HG02870 (cell line): ENCODE measurements at regions not wholly inside any gene's neighbourhood (a gene's known extent, or its start where the extent isn't known, plus 50 kb on each side); places are given as distances from the start of the nearest gene placed in this dataset.
"Not testable (repeated sequence)": the region's sequence is repeated elsewhere in the genome, so short reads cannot be mapped to it uniquely, and the experiment has no call there.

Experiments
- ATAC-seq: cut with Tn5 transposase; IDR thresholded peaks from one replicate; pipeline ENCODE4 v1.9.1; 2021; ENCODE audit warnings: mild to moderate bottlenecking, moderate library complexity; ENCODE audit not compliant: unreplicated experiment

DNA sequence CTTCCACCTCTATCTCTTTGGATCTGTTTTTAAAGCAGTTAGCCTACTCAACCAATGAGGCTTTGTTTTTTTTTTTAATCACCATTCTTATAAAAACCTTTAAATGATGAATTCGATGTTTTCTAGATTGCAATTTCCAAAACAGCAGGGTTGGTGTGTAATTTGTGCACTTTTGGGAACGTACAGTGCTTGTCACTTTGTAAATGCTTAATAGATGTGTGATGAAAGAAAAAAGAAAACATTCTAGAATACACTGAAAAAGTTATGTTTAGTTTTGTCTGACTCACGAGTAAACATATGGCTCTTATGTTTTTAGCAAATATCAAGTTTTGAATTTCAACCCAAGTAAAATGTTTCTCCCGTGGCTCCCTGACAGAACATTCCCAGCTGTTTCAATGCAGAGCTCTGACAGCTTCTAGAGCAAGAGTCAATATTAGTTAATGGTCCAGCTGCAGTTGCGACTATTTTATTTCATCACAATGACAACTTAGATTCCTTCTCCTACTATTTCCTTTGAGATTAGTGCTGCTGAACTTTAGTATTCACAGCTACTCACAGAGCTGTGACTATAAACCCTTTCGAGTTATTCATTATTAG is 362.5 kb upstream of the ADAMTS5 start:
- ATAC-seq = no peak

DNA sequence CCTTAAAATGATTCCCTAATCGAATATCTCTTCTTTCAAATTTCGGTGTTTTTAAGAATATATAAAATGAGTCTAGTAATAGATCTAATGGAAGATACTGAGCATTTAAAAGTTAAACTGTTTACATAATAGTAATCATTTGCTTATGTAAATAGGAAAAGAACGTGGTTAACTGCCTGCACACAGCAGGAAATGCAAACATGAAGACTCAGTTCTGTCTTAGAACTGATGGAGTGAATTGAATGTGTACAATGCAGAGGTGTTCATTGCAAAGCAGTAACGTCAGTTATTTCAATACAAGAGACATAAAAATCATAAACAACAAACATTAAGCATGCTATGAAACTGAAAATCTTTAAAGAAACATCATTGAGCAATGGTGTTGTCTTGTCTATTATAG is 359.4 kb upstream of the ADAMTS5 start:
- ATAC-seq = no peak

DNA sequence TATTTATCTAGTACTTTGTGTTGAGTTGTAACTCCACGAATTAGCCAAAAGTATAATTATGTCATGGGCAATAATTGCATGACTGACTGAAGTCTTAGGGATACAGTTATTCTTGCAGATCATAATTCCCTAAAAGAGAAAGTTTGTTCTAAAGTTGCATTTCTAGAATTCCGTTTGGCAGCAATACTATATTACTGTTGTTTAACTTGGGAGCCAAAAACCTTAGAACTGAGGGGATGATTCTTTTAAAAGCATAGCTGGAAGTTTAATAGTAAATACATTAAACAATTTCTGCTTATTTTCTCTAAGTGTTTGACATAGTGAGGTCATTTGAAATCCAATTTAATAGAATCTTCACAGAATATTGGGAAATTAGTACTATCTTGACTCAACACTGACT is 356.4 kb upstream of the ADAMTS5 start:
- ATAC-seq = no peak

DNA sequence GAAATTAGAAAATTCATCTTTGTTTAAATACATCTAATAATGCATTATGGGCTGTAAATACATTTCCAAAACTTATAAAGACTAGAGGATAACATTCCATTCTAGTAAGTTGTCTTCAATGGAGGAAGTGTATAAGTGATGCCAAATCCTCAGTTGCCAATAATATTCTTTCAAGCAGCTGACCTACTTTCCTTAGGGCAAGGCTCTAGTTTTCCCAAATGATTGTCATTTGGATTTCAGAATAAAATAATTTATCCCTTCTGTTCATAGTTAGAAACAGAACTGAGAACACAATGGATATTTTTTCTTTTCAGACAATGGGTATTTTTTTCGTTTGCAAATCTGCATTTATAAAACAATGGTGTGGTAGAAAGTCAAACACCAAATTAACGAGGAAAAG is 354.9 kb upstream of the ADAMTS5 start:
- no peak for ATAC-seq

DNA sequence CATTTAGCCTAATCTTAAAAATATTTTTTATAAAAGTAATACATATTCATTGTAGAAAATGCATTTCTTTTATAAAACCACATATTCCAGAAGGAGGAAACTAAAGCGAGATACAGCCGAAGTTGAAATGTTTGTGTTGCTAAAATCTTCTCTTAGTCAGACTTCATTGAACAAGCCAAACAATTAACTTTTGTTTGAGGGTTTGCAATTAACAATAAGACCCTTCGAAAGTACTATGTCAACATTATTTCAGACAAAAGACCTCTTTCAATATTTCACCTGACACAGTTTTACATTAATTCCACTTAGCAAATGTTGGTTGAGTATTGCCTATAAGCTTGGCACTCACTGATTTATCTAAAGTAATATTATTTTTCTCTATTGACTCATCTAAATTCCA is 354.0 kb upstream of the ADAMTS5 start:
- ATAC-seq = no peak

DNA sequence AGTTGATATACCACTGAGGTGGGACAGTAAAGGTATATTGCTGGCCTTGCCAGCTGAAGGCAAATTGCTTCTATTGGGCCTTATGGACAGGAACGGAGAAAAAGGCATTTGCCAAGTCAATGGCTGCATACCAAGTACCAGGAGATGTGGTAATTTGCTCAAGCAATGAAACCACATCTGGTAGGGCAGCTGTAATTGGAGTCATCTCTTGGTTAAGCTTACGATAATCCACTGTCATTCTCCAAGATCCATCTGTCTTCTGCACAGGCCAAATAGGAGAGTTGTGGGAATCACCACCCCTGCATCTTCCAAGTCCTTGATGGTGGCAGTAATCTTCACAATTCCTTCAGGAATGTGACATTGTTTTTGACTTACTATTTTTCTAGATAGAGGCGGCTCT is 350.7 kb upstream of the ADAMTS5 start:
- not testable (repeated sequence) for ATAC-seq

DNA sequence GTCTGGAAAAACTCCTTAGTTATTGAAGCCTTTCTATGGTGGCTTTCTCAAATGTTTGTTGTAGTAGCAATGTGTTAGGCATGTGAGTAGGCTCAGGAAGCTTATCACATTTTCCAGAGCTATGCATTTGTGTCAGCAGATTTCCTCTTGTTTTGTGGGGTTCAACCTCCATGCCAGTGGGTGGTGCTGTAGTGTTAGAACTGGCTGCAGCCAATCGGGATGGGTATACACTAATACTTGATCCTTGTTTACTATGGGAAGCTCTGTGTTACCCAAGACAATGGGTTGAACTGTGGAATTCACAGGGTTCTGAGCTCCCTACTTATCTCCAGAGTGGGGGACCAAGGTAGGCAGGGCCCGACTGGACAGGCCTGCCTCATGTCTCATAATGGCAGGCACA is 348.5 kb upstream of the ADAMTS5 start:
- ATAC-seq = no peak

DNA sequence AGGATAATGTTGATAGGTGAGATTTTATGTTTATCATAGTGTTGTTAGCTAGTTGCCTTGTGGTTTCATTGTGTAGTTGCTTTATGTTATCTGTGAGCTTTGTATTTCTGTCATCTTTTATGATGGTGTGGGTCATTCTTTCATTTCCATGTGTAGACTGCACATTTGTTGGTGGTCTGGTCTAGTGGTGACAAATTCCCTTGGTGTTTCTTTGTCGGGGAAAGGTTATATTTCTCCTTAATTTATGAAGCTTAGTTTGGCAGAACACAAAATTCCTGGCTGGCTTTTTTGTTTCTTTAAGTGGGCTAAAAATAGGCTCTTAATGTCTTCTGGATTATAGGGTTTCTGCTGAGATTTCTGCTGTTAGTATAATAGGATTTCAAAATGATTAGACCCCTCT is 347.2 kb upstream of the ADAMTS5 start:
- ATAC-seq = no peak

DNA sequence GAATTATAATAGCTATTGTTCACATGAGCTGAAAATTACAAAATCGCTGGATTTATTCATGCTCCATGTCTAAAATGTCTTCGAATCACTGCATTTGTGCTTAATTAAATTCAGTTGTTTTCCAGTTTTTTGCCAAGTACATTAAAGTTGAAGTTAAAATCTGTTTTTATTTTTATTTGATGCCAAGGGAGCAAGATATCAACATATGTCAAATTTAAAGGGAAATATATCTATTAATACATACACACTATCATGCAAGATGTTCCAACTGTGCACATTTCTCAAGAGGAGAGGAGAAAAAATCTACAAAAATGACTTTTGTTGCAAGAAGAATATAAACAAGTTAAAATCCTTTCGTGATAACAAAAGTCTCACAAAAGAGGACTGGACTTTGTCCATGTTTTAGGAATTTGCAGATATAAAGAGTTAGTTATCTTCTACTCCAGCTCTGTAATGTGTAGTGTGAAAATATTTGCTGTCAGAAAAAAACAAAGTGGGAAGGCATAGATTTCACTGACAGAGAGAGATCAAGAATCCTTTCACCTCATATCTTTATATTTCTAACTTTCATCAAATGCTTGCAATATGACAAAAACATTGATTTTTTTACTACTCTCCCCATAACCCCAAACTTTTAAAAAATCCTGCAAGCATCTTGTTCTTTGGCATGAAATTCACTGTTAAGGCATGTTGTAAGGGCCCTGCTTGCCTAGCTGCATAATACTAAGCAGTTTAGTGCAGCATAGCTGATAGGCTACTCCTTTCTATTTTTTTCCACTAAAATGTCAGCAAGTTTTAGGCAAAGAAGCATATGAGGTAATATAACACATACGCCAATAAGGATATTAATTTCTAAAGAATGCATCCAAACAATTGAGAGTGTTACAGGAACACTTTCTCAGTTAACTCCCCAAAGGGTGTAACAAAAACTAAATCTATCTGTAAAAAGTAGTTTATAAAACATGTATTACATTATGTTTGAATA is 340.2 kb upstream of the ADAMTS5 start:
- no peak for ATAC-seq

DNA sequence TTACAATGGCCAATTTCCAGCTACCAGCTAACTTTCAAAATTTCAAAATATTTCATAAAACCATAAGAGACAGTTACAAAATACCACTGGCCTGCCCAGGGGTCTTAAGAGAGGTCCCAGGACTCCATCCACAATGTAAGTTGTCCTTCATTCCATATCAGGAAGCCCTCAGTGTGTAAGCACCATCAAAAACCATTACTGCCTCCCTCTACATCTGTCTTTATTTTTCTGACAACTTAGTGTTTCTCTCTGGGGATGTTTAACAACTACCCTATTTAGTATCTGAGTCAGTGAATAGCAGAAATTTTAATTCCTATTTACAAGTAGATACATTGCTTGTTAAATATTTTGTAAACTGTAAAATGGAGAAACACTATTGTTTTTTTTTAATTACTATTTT is 339.3 kb upstream of the ADAMTS5 start:
- no peak for ATAC-seq

DNA sequence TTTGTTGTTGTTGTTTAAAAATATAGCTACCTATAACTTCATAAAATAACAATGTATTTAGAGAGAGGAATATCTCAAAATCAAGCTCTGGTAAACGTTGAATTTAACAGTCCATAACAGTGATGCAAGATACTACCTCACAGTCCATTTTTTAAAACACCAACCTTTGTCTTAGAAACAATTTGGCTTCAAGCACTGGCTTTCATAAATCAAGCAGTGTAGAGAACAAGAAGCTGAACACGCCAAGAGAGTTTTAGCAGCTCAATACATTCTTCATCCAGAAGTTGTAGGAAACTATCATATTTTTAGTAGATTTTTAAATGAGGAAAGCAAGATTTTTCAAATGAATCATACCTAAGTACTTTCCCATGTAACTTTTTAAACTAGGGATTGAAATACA is 334.3 kb upstream of the ADAMTS5 start:
- ATAC-seq = no peak

DNA sequence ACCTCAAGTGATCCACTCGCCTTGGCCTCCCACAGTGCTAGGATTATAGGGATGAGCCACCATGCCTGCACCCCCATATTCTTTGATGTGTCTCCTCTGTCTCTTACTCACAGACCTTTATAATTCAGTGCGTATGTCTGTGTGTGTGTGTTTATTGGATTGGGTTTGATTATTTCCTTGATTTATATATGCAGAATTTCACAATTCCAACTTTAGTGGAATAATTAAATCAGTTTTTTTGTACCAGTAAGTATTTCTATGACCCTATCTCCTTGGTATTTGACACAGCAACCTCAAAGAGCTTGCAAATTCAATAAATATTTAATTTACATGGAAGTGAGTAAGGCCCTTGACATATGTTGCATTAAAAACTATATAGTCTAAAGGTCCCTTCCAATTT is 333.9 kb upstream of the ADAMTS5 start:
- no peak for ATAC-seq

DNA sequence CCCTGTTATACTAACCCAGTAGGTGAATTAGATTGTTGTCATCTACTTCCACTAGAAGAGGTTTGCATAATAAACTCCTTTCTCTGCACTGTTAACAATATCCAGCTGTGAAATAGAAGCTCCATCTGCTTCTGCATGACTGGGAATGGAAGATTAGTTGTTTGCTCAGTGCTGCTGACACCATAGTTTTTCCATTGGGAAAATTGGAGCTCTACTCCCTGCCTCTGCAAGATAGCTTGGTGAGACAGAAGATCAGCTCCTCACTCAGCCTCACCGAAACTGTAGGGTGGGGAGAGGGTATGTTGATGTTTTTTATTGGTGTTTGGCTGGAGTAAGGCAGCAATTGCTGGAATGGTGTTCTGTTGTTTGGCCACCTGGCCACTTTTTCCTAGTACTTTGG is 331.6 kb upstream of the ADAMTS5 start:
- ATAC-seq = no peak

DNA sequence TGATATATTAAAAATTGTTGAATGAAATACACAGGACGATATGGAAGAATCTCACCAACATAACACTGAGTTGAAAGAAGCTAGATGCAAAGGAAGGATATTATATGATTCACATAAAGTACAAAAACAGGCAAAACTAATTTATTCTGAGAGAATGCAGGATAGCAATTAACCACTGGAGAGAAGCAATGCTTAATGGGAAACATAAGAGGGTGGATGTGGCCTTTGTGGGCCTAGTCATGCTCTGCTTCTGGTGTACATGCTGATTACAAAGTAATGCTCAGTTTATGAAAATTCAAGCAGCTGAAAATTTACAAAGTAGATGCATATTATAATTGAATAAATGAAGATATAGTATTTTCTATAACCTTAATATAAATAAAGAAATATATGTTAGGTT is 326.4 kb upstream of the ADAMTS5 start:
- ATAC-seq = no peak

DNA sequence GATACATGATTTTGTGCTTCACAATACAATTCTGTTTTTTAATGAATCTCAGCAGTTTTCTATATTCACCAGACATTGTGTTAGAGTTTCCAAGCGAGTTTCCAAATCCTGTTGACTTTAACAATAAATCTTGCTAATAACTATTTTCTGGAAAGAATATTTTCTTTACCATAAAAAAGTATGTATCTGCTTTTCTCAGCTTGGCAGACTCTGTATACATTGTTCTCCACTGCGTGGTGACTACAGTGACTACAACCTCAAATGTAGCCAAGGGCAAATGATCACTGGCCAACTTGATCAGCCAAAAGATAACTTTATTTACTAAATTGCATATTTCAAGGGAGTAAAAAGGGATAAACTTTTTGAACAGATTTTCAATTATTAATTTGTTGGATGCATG is 325.9 kb upstream of the ADAMTS5 start:
- no peak for ATAC-seq

DNA sequence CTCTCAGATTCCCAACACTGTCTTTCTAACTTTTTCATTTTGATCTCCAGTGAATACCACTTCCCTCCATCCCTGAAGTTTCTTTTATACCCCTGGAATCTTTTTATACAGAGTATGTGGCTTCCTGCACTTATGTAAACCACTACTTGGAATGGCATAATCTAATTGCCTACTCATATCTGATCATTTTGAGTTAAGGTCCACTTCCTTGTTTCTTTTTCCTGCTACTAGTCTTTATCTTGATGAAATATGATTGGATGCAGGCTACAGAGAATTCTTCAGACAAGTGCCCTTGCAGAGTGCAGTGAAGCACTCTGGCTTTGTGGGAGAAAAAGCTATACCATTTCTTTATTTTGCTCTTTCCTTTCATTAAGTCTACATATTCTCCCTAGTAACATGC is 325.3 kb upstream of the ADAMTS5 start:
- ATAC-seq = no peak

DNA sequence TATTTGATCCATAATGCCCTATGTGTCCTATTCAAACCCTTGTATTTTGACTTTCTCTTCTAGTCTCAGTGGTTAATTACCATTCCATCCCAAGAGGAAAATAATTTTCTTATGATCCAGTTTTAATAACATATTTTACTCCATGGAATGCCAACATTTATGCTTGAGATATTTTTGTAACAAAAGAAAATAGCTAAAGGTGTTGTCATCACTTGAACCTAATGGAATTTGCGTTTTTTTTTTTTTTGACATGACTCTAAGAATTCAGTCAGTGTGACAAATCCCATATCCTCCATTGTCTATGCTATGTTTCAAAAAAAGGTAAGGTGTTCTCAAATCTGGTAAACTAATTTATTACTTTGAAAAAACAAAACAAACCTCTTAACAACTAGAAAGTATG is 324.1 kb upstream of the ADAMTS5 start:
- ATAC-seq = no peak

DNA sequence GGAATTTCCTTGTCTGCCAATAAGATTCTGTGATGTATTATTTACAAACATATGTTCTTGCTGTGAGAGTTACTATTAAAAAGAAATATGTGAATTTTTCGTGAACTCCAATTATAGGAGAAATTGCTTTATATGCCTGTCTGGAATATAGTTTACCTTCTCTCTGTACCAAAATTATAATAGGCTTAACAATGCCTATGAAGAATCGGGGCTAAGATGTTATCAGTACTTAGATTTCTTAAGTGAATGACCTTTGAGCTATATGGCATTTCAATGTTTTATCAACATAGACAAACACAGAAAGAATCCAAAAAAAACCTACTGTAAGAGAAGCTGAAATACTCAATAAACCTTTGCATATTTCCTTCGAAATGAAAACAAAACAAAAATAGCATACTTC is 323.1 kb upstream of the ADAMTS5 start:
- ATAC-seq = no peak

DNA sequence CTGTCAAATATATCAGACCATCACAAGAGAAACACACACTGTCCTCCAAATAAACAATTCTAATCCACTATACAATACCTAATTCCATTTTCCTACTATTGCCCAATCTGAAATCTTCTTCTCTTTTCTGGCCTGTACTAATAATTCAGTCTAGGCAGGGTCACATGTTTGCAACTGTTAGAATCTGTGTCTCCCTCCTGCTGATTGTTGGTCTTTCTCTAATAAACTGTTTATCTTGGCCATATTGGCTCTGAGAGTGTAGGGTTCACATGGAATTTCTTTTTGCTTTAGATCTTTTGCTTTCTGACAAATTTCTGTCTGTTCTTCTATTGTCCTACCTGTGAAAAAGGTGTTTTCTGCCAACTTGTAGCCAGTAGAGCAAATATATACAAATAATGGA is 319.9 kb upstream of the ADAMTS5 start:
- no peak for ATAC-seq

DNA sequence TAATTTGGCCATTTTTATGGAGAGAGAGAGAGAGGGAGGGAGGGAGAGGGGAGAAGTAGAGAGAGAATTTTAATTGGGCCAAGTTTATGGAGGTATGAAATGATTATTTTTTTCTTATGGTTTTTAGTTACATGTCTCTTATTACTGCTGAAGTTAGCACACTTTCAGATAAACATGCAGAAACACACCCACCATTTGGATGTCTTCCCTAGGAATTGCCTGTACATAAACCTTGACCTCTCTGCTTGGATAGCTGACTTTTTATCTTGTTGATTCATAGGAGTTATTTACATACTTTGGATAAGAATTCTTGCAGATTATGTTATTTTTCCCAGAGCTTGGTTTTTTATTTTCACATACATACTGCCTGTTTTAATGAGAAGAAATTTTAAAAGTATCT is 310.2 kb upstream of the ADAMTS5 start:
- ATAC-seq = no peak

DNA sequence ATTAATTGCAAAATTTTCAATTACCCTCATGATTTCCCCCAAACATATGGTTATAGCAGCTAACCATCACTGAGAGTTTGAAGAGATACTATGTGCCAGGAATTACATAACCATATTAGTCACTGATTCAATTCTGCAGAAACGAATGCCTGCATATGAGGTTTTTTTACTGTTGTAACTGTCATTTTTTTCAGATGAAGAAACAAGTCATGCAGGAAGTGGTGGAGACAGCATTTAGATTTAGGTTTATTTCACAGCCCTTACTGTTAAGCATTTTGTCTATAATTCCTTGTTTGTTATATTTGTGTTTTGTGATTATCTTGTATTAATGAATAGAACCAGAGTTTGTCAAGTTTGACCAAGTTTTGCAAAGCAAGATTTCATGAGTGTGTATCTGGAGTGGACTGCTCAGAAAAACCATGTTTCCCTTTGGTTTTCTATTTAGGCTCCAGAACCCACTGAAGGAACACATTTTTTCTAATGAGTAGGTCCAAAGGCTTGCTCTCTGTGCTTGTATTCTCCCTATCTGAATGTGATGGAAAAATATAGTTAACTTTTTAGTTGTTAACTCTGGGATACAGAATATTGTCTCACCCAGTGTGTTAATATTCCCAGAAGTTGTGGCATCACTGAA is 308.5 kb upstream of the ADAMTS5 start:
- ATAC-seq = no peak

DNA sequence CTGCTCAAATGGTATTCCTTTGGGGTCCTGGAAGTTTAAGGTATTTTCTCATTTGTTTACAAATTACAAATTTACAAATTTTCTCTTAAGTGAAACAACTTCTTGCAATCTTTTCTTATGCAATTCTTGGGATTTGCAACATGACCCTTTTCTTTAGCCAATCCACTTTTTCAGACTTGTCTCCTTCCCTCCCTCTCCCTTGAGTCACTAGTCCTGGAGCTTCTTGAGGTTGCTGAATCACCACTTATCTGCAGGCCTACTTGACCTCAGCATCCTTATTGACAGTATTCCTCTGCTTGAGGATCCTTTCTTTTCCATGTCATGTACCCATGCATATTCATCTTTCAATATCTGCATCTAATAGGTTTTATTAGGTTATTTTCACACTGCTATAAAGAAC is 302.8 kb upstream of the ADAMTS5 start:
- ATAC-seq = no peak
